Fibroblast of mammary gland (primary cell): ENCODE measurements at regions not wholly inside any gene's neighbourhood (a gene's known extent, or its start where the extent isn't known, plus 50 kb on each side); places are given as distances from the start of the nearest gene placed in this dataset.

Experiments
- DNase-seq: peaks from one replicate; pipeline ENCODE4 v3.0.0-alpha.2; 2010; ENCODE audit warnings: low read depth
- H3K4me3 ChIP-seq: 2 replicates; pipeline ENCODE4 v1.5.1; 2011; ENCODE audit warnings: low read depth, mild to moderate bottlenecking, low read length, moderate library complexity; ENCODE audit not compliant: control insufficient read depth
- TF ChIP-seq, protein P1 (sequence below): conservative IDR thresholded peaks from 2 replicates; pipeline ENCODE4 v1.5.1; 2011; ENCODE audit warnings: low read depth, low read length, inconsistent platforms; ENCODE audit not compliant: control insufficient read depth, insufficient read depth

DNA sequence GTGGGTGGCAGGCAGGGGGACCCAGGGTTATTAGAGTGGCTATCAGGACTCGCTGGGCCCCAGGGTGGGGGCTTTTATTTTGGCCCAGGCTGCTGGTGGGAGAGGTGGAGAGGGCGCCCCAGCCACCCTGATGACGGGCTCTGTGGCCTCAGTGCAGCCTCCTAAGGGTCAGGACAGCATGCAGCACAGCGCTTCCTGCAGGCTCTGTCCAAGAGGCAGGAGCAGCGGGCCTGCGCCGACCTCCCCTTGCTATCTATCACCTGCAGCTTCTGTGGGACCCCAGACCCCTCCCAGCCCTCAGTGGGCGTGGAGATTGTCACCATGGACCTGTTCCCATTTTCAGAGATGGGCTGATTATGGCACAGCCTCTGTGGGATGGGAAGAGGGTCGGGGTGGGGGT lies 54.3 kb upstream of the PPARA start:
- no peak for DNase-seq
- H3K4me3 ChIP-seq, result no peak overlapping the region
- TF ChIP-seq, protein P1, sequence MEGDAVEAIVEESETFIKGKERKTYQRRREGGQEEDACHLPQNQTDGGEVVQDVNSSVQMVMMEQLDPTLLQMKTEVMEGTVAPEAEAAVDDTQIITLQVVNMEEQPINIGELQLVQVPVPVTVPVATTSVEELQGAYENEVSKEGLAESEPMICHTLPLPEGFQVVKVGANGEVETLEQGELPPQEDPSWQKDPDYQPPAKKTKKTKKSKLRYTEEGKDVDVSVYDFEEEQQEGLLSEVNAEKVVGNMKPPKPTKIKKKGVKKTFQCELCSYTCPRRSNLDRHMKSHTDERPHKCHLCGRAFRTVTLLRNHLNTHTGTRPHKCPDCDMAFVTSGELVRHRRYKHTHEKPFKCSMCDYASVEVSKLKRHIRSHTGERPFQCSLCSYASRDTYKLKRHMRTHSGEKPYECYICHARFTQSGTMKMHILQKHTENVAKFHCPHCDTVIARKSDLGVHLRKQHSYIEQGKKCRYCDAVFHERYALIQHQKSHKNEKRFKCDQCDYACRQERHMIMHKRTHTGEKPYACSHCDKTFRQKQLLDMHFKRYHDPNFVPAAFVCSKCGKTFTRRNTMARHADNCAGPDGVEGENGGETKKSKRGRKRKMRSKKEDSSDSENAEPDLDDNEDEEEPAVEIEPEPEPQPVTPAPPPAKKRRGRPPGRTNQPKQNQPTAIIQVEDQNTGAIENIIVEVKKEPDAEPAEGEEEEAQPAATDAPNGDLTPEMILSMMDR, result no peak

DNA sequence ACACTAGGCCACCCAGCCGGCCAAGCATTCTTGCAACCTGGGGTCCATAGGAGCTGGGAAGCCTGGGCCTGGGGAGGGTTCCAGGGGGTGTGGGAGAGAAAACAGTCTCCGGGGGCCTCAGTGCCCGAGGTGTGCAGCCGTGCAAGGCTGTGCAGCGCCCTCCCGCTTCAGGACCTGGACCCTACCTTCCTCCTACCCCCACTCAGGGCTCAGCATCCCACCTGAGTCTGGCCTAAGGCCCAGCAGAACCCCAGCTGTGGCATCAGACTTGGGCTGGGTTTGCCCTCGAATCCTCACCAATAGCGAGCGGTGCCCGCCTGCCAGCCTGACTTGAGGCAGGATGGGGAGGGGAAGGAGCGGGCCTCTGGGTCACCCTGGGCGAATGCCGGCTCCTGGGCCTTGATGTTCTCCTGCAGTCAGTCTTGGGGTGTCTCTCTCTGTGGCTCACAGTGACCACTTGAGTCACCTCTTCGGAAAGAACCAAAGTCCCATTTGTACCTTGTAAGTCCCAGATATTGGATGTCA lies 53.6 kb upstream of the PPARA start:
- TF ChIP-seq, protein P1, result no peak
- DNase-seq, result no peak
- no peak overlapping the region for H3K4me3 ChIP-seq

DNA sequence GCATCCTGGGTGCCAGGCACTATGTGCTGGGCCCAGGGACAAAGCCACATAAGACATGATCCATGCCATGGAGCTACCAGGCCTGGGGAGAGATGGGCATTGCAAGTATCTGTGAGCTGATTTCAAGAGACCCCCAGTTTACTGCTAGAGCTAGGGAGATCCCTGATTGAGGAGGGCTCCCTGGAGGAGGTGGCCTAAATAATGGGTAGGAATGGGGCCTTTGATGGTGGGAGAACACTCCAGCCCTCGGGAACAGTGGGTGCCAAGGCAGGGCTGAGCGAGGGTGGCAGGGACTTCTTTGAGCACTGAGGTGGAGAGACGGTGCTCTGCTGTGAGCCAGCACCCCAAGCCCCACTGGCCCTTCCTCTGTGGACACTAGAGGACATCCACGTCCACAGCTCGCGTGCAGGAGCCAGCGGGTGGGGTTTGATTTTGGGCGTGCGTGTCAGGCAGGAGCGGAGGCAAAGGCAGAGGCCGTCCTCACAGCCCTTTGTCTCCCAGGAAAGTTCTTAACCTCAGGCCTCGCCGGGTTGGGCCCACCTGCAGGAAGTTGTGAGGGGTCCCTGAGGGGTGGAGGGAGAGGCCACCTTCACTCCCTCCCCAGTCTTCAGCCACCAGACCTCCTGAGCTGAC lies 52.9 kb upstream of the PPARA start:
- TF ChIP-seq, protein P1, result no peak
- DNase-seq, result no peak
- no peak overlapping the region for H3K4me3 ChIP-seq

DNA sequence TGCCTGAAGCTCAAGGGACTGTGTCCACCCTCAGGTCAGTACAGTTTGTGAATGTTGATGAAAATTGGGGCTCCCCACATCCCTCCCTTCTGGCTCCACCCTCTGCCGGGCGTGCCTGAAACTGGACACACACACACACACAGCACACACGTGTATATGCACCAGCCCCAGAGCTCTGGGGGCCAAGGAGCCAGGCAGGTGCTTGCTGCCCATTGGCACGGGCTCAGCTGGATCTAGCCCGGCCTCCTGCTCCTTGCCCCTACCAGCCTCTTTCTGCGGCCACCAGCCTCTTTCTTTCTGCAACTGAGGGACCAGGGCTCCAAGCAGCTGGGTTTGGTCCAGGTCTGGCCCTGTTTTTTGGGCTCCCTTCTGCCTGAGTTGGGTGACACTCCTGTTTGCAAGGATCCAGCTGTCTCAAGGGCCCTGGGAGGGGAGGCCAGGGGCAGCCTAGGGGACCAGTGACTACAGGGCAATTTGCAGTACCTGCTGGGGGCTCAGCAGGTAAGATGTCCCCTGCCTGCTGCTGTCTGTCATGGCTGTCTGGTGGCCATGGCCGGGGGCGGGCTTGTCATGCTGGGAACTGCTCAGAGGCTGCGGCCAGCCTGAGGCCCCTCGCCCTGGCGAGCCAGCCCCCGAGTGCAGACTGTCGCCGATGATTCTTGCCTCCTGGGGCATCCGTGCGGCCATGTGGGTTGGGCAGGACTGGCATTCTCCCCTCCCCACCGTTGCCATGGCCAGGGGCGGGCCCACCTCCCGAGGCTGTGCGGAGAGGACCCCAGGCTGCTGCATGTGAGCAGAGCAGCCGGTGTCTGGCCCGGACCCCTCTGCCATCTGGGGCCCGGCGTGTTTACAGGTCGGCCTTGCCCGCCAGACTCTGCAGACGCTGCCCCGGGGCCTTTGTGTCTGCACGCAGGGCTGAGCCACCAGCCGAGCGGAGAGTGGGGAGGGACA lies 51.5 kb upstream of the PPARA start:
- TF ChIP-seq, protein P1, result no peak
- no peak for DNase-seq
- no peak overlapping the region for H3K4me3 ChIP-seq

DNA sequence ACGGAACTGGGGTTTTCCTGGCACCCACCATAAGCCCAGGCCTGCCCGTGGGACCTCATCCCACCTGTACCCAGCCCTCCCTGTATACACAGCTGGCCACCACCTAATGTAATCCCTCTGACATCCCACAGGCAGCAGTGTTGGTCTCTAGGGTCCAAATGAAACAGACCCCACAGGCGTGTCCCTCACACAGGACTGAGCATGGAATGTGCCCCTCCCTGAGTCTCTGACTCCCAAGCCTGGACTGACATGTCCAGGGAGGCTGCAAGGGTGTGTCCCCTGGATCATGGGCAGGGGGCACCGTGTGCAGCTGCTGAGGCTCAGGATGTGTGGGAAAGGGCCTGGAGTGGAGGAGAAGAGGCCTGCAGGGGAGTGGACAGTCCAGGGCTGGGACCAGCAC lies 50.6 kb upstream of the PPARA start:
- no peak for DNase-seq
- no peak overlapping the region for H3K4me3 ChIP-seq
- TF ChIP-seq, protein P1, result no peak

DNA sequence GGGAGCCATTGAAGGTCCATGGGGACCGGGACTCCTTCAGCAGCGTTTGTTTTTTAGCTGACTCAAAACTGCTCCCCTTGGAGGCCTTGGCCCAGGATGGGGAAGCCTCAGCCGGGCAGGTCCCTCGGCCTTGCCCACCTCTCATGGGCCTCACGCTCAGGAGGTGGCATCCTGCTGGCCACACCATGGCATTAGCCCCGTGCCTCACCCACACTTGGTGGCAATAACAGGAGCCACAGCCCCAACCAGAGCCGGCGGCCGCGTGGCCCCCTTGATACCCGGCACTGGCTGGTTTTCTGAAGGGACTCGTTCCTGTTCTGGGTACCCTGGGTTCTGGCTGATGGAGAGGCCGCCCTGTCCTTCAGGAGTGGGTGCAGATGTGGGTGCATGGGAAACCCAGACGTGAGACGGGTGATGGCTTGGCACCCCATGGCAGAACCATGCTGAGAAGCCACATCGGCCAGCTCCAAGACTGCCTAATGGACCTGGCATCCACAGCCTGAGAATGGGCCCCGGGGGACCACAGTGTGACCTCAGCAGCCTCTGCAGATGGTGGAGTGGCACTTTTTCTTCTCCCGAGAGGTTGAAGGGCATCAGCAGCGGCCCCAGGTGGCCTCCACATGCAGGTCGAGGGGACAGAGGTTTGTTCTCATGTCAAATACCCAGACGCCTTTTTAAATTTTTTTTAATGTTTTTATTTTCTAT lies 49.8 kb upstream of the PPARA start:
- TF ChIP-seq, protein P1, result no peak
- no peak overlapping the region for H3K4me3 ChIP-seq
- no peak for DNase-seq
